ENCODE measurements at regions not wholly inside any gene's neighbourhood (a gene's known extent, or its start where the extent isn't known, plus 50 kb on each side); places are given as distances from the start of the nearest gene placed in this dataset.

DNA sequence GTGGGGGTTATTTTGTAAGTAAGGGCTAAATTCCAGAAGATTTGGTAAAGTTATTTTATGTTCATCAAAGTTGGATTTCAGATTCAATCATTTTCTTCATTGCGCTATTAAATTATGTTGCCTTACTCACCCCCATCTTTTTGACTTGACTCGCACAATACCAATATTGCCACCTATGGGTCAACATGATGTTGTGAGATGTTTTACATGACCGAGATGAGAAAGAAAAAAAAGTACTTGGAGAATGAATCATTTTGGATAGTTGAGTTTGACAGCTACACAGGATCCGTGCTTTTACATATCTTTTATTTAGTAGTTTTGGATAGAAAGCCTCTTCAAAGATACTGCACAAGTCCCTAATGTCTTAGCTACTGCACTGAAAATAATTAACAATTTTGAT is 224.2 kb upstream of the EMCN start:
- Histone ChIP-seq H3K4me3 (no peak overlapping the region), H3K27ac (no peak overlapping the region), H3K27me3 (no peaks in the 10 kb centered on the region), H3K36me3 (no peaks in the 10 kb centered on the region), H3K9me3 (no peaks in the 10 kb centered on the region), H3K4me1 (peaks cover 0 to 20% (median 9%) of the 10 kb centered on the region in 3 donors)
- WGBS, 2 donors: 29 to 35% methylated on average over 4 of the region's 4 CpGs
- TF ChIP-seq POLR2A (IDR thresholded peaks at IDR 0.05): no peak
- TF ChIP-seq, protein P1, sequence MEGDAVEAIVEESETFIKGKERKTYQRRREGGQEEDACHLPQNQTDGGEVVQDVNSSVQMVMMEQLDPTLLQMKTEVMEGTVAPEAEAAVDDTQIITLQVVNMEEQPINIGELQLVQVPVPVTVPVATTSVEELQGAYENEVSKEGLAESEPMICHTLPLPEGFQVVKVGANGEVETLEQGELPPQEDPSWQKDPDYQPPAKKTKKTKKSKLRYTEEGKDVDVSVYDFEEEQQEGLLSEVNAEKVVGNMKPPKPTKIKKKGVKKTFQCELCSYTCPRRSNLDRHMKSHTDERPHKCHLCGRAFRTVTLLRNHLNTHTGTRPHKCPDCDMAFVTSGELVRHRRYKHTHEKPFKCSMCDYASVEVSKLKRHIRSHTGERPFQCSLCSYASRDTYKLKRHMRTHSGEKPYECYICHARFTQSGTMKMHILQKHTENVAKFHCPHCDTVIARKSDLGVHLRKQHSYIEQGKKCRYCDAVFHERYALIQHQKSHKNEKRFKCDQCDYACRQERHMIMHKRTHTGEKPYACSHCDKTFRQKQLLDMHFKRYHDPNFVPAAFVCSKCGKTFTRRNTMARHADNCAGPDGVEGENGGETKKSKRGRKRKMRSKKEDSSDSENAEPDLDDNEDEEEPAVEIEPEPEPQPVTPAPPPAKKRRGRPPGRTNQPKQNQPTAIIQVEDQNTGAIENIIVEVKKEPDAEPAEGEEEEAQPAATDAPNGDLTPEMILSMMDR (IDR thresholded peaks at IDR 0.05): peak in 3 of 6 experiments; percentile 16 to 56 (median 34)
- no peak for DNase-seq
- intact Hi-C loops (cut with DNase I): no loop called here

DNA sequence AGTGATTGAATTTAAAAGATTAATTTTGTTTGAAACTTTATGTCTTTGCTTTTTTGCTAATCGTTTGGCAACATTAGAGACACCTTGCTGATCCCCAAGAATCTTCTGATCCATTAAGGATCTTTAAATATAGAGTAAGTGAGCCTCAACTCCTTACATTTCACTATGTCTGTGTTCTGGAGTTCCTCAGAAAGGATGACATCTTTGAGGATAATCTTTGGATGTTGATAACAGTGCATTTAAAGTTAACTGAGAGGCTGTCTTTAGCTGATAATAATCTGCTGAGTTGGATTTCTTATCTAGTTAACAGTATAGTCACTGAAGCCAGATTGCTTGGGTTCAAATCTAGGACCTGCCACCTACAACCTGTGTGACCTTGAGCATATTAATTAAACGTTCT is 221.6 kb upstream of the EMCN start:
- Histone ChIP-seq H3K4me3 (no peak overlapping the region), H3K36me3 (no peaks in the 10 kb centered on the region), H3K27me3 (no peaks in the 10 kb centered on the region), H3K27ac (no peak overlapping the region), H3K4me1 (peaks cover 0 to 30% (median 9%) of the 10 kb centered on the region in 3 donors), H3K9me3 (peaks cover 0 to 7% (median 0%) of the 10 kb centered on the region in 3 donors)
- intact Hi-C loops (cut with DNase I): no loop called here
- DNase-seq: no peak
- TF ChIP-seq, protein P1 (IDR thresholded peaks at IDR 0.05): no peak
- no peak for TF ChIP-seq POLR2A (IDR thresholded peaks at IDR 0.05)
- 62 to 83% methylated on average over 2 of the region's 2 CpGs for WGBS, 2 donors

DNA sequence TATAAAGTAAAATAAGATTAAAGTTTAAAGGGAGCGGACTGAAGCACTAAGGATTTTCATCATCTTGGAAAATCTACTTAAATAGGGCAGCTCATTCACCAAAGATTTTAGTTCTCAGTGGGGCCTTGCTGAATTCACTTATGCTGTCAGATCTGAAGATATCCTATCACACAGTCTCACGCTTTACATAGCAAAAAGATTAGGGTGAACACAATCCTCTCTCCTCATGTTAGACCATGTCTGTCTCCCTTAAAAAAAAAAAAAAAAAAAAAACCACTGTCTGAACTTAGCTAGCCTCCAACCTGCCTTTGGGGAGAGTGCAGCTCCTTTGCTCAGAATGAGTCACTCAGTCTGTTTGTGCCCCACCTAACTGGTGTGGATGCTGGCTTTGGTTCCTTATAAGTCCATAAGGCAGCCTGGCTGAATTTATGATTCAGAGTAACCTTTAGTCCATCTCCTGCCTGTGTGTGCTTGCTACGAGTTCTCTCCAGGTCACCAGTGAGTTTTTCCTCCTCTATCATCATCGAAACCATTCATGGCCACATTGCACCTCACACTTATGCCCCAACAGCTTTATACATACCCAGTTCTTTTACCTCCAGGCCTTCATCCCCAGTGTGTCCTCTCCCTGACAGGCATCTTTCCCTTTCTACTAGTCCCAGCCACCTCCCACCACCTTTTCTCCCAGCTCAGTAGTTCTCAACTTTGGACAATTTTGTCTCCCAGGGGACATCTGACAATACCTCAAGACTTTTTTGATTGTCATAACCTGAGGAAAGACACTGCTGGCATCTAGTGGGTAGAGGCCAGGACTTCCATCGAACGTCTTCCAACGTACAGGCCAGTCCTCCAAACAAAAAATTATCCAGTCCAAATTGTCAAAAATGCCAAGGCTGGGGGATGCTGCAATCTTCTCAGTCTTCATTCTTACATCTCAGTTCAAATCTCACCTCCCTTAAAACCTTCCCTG is 220.7 kb upstream of the EMCN start:
- Histone ChIP-seq H3K27me3 (no peaks in the 10 kb centered on the region), H3K4me3 (no peak overlapping the region), H3K36me3 (no peaks in the 10 kb centered on the region), H3K4me1 (peaks cover 0 to 30% (median 9%) of the 10 kb centered on the region in 3 donors), H3K27ac (peak overlapping the region; percentile 34 to 62 (median 58)), H3K9me3 (peaks cover 0 to 12% (median 0%) of the 10 kb centered on the region in 3 donors)
- no peak for DNase-seq
- intact Hi-C loops (cut with DNase I): no loop called here
- 62% methylated on average over 7 of the region's 7 CpGs for WGBS, 2 donors
- TF ChIP-seq, protein P1 (IDR thresholded peaks at IDR 0.05): no peak
- TF ChIP-seq POLR2A (IDR thresholded peaks at IDR 0.05): no peak

DNA sequence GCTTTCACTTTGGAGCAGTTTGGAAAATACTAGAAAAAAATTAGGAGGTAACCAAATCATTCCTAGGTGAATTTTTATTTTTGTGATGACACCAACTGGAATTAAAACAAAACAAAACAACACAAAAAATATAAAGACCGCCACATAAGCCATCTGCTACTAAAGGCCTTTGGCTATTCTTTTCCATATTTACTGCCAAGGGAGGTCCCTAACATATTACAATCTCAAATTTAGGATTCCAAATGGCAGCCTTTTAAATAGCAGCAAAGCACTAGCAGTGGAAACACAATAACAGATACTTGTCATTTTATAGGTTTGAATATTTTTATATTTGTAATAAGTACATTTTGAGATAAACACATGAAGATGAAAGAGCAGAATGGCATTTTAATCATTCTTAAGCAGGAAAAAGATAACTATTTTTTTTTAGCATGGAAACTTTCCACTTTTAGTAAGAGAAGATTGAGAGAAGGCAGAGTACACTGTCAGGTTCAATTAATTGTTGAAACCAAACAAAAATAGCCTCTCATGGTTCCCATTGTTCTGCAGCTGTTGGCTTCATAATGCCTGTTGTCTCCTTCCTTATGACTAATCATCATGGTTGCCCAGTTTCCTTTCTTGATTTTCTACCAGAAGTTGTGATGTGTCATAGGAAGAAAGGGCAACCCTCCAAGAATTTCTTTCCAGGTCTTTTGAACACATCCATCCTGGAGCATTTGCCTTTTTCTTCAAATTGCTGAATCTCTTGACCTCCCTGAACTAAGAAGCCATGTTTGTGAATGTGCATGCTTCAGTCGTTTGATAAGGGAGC is 219.0 kb upstream of the EMCN start:
- H3K36me3 ChIP-seq: no peaks in the 10 kb centered on the region
- peaks cover 0 to 12% (median 0%) of the 10 kb centered on the region in 3 donors for H3K9me3 ChIP-seq
- H3K4me1 ChIP-seq: peaks cover 0 to 30% (median 9%) of the 10 kb centered on the region in 3 donors
- no peak overlapping the region for H3K4me3 ChIP-seq
- intact Hi-C loops (cut with DNase I): no loop called here
- H3K27ac ChIP-seq: peak overlapping the region in 3 of 4 donors; percentile 39 to 66 (median 59)
- no peak for DNase-seq
- TF ChIP-seq, protein P1 (IDR thresholded peaks at IDR 0.05): no peak
- TF ChIP-seq POLR2A (IDR thresholded peaks at IDR 0.05): no peak
- no peaks in the 10 kb centered on the region for H3K27me3 ChIP-seq
- WGBS, 2 donors: 47 to 50% methylated on average over 2 of the region's 2 CpGs
